IPS-15b (cell line): ENCODE measurements at regions not wholly inside any gene's neighbourhood (a gene's known extent, or its start where the extent isn't known, plus 50 kb on each side); places are given as distances from the start of the nearest gene placed in this dataset.

Source experiments
- H3K27me3 ChIP-seq: one replicate; pipeline ENCODE4 v1.6.1; 2013; ENCODE audit warnings: low read length; ENCODE audit not compliant: control insufficient read depth, insufficient read depth
- H3K36me3 ChIP-seq: one replicate; pipeline ENCODE4 v1.6.1; 2013; ENCODE audit warnings: low read length; ENCODE audit not compliant: control insufficient read depth, insufficient read depth
- H3K4me1 ChIP-seq: one replicate; pipeline ENCODE4 v1.6.1; 2013; ENCODE audit warnings: mild to moderate bottlenecking, low read length; ENCODE audit not compliant: control insufficient read depth, insufficient read depth
- H3K4me3 ChIP-seq: one replicate; pipeline ENCODE4 v1.5.1; 2013; ENCODE audit warnings: low read depth, low read length
- H3K9ac ChIP-seq: one replicate; pipeline ENCODE4 v1.6.1; 2013; ENCODE audit warnings: low read depth, mild to moderate bottlenecking, low read length
- H3K9me3 ChIP-seq: one replicate; pipeline ENCODE4 v1.6.1; 2013; ENCODE audit warnings: mild to moderate bottlenecking, low read length; ENCODE audit not compliant: control insufficient read depth, insufficient read depth

- no peaks in the 10 kb centered on the region for H3K27me3 ChIP-seq
- H3K36me3 ChIP-seq = no peaks in the 10 kb centered on the region
- H3K4me1 ChIP-seq = no peaks in the 10 kb centered on the region
- H3K9ac ChIP-seq = no peak overlapping the region
- H3K9me3 ChIP-seq = no peaks in the 10 kb centered on the region
- no peak overlapping the region for H3K4me3 ChIP-seq
These were observed 440.2 kb downstream of the PTPRU start for GRCh38 chr1:29676496-29676895.

DNA sequence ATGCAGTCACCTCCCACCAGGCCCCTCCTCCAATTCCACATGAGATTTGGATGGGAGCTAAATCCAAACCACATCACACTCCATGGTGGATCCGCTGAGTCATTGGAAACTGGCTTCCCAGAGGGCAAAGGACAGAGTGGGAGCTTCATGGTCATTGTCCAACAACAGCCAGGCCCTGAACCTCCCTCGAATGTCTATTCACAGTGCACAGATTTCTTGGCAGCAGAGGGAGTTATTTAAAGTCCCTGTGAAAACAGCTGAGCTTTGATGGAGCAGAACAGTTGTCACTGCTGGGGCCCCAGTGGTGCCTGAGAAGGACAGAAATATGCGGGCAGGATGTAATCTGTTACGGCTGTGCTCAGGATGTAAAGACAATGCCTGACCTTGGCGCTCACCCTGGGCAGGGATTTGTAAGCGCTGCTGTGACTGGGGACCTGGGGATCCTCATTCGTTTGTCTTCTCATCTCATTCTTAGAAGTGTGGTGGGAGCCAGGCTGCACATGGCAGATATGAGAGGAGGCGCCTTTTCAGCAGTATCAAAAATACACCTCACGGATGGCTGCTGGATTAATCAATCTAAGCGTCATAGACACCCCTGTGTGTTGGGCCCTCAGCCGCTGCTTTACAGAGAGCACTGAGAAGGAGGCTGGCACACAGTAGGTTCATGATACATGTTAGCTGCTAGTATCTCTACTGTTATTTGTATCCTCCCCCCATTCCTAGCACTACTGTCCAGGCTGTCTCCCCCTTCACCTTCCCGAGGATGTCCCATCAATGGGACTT, 439.4 kb downstream of the PTPRU start:
- Histone ChIP-seq H3K36me3 (no peaks in the 10 kb centered on the region), H3K4me3 (no peak overlapping the region), H3K9me3 (no peaks in the 10 kb centered on the region), H3K4me1 (no peaks in the 10 kb centered on the region), H3K27me3 (no peaks in the 10 kb centered on the region), H3K9ac (no peak overlapping the region)

DNA sequence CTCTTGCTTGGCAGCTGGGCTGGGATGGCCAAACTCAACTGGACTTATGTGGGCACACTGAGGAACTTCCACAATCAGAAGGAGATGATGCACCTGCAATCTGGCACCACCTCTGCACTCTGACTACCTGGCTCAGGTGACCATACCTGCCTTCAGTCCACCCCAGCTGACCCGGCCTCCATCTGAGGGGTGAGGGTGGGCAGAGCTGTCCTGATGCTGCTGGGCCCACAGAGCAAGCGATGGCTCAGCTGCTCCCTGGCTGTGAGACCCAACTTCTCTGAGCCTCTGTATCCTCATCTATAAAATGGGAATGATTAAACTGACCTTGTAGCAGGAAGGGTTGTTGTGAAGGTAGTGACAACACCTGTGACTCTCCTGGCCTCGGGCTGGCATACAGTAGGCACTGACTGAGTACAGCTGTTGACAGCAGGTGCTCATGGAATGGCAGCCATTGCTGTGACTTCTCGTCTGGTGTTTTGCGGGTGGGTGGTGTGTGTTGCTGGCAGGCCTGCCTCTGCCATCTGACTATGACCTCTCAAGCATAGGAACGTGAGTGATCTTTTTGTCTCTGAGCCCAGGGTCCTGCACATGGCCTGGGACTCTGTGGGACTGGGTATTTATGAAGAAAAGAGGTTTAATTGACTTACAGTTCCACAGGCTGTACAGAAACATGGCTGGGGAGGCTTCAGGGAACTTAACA, 438.5 kb downstream of the PTPRU start:
- Histone ChIP-seq H3K36me3 (no peaks in the 10 kb centered on the region), H3K4me1 (no peaks in the 10 kb centered on the region), H3K4me3 (no peak overlapping the region), H3K9me3 (no peaks in the 10 kb centered on the region), H3K27me3 (no peaks in the 10 kb centered on the region), H3K9ac (no peak overlapping the region)

- no peak overlapping the region for H3K9ac ChIP-seq
- no peak overlapping the region for H3K4me3 ChIP-seq
- no peaks in the 10 kb centered on the region for H3K36me3 ChIP-seq
- H3K27me3 ChIP-seq = no peaks in the 10 kb centered on the region
- no peaks in the 10 kb centered on the region for H3K4me1 ChIP-seq
- no peaks in the 10 kb centered on the region for H3K9me3 ChIP-seq
These were observed 437.6 kb downstream of the PTPRU start for GRCh38 chr1:29673669-29674626.

DNA sequence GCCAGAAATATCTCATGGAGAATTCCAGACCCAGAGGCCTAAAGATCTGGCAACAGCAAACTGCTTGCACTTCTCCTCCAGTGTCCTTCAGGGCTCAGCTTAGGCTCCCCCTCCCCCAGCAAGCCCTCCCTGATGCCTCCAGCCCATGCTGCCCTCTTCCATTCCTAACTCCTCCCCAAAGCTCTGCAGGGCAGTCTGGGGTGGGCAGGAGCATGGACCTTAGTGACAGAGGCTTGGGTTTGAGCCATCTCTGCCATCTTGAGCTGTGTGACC, 436.8 kb downstream of the PTPRU start:
- Histone ChIP-seq H3K9ac (no peak overlapping the region), H3K27me3 (no peaks in the 10 kb centered on the region), H3K9me3 (no peaks in the 10 kb centered on the region), H3K4me1 (no peaks in the 10 kb centered on the region), H3K36me3 (no peaks in the 10 kb centered on the region), H3K4me3 (no peak overlapping the region)

DNA sequence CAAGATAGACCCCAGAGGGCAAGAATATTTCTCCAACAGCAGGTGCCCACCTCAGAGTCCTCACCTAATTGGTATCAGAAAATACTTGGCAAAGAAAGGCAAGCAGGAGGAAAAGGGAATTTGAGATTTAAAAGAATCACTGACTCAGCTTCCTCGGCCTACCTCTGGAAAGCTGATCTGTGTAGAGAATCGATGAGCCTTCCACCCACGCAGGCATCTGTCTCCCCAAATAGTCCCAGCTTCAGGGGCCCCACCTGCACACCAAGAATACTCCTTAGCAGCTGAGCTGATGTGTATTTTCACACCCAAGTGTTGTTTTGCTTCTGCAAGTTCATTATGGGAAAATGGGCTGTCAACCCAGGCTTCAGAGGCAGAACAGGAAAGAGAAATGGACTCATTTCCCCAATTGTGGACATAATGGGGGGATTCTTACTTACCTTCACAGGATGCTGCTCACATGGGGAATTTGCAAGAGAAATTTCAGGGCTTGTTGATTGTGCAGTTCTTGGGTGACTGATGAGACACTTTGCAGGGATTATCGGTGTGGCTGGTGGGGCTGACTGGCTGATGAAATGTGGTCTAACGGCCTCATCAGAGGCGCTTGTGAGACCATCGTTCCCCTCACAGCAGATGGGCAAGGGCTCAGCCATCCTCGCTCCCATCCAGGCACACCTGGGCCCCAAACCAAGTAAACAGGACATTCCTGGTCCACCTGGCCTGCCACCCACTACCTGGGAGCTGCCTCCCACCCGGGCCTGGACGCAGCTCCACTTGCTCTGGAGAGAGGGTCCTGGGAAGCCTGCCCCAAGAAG, 436.3 kb downstream of the PTPRU start:
- Histone ChIP-seq H3K4me3 (no peak overlapping the region), H3K36me3 (no peaks in the 10 kb centered on the region), H3K27me3 (no peaks in the 10 kb centered on the region), H3K9ac (no peak overlapping the region), H3K4me1 (no peaks in the 10 kb centered on the region), H3K9me3 (no peaks in the 10 kb centered on the region)

DNA sequence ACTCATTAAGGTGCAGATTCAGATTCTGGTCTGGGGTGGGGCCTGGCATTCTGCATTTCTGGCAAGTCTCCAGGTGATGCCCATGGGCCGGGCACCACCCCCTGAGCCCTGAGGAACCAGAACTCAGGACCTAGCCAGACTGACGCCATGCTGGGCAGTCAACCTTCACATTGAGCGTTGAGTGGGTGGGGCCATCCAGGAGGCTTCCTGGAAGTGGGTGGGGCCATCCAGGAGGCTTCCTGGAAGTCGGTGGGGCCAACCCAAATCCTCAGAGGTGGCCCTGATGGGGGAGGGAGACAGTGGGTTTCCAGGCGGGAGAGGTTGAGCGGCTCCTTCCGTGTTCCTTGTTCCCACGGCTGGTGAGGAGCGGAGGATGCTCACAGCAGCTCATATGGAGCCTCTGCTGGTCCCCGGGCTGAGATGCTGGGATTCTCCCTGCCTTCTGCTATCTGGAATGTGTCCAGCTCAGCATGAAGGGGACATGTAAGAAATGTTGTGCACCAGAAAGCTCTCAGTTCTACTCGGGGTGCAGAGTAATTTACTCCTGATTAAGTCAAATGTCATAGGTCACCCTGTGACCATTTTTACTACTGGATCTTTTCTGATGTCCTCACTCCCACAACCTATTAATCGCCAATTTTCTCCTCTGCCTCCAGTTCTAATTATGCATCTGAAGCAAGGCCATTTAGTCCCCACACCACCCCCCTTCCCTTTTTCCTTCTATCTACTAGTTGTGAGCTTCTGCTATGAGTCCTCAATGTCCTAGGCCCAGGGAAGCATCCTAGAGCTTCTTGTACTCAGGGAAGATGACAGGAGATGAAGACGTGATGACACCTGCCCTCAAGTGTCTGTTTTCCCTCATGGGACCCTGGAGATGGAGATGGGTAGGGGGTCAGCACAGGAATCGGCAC, 435.4 kb downstream of the PTPRU start:
- Histone ChIP-seq H3K9ac (no peak overlapping the region), H3K27me3 (no peaks in the 10 kb centered on the region), H3K4me3 (no peak overlapping the region), H3K9me3 (no peaks in the 10 kb centered on the region), H3K36me3 (no peaks in the 10 kb centered on the region), H3K4me1 (no peaks in the 10 kb centered on the region)

DNA sequence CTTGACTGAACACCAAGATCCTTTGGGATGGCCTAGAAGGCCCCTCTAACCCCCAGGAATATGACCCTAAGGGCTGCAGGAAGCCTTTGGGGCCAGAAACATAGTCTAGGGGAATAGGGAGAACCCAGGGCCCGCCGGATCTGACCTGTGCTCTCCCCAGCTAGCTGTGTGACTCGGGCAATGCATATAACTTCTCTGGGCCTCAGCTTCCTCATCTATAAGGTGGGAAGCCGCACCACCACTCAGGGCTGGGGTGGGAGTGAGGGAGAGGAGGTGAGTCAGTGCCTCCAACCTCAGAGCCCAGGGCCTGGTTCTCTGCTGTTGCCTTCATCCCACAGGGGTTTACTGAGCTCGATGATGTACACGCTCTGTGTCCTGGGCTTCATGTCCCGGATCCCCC, 434.4 kb downstream of the PTPRU start:
- no peaks in the 10 kb centered on the region for H3K27me3 ChIP-seq
- no peak overlapping the region for H3K9ac ChIP-seq
- no peaks in the 10 kb centered on the region for H3K4me1 ChIP-seq
- H3K4me3 ChIP-seq = no peak overlapping the region
- no peaks in the 10 kb centered on the region for H3K9me3 ChIP-seq
- no peaks in the 10 kb centered on the region for H3K36me3 ChIP-seq

GRCh38 chr1:29669912-29670311, 433.6 kb downstream of the PTPRU start:
- no peak overlapping the region for H3K9ac ChIP-seq
- H3K4me3 ChIP-seq = no peak overlapping the region
- H3K36me3 ChIP-seq = no peaks in the 10 kb centered on the region
- H3K27me3 ChIP-seq = no peaks in the 10 kb centered on the region
- peaks cover under 1% of the 10 kb centered on the region for H3K4me1 ChIP-seq
- no peaks in the 10 kb centered on the region for H3K9me3 ChIP-seq

- peaks cover 5% of the 10 kb centered on the region for H3K4me1 ChIP-seq
These were observed 433.0 kb downstream of the PTPRU start for GRCh38 chr1:29669158-29669871.

More at GRCh38 chr1:29669158-29669871, 433.0 kb downstream of the PTPRU start:
- H3K4me3 ChIP-seq = no peak overlapping the region
- no peaks in the 10 kb centered on the region for H3K9me3 ChIP-seq
- H3K9ac ChIP-seq = no peak overlapping the region
- H3K27me3 ChIP-seq = no peaks in the 10 kb centered on the region
- H3K36me3 ChIP-seq = no peaks in the 10 kb centered on the region
